Omental fat pad (tissue), 3 donors: ENCODE measurements at regions not wholly inside any gene's neighbourhood (a gene's known extent, or its start where the extent isn't known, plus 50 kb on each side); places are given as distances from the start of the nearest gene placed in this dataset.

Experiments
- ATAC-seq: fragments of 150-250 bp; one replicate; pipeline ENCODE4 v1.9.1; 2016; ENCODE audit warnings: mild to moderate bottlenecking, moderate library complexity; ENCODE audit not compliant: low FRiP score
- DNase-seq: peaks from one replicate; pipeline ENCODE4 v3.0.0-alpha.2; 2019; ENCODE audit warnings: low spot score
- TF ChIP-seq, protein P1 (sequence below), 3 donors: fragments of 450-650 bp; IDR thresholded peaks; one replicate each; pipeline ENCODE4 v1.5.1; 2016 to 2017; ENCODE audit warnings: antibody characterized with exemption in 3 of 3, mild to moderate bottlenecking in 3 of 3, moderate library complexity in 2 of 3

DNA sequence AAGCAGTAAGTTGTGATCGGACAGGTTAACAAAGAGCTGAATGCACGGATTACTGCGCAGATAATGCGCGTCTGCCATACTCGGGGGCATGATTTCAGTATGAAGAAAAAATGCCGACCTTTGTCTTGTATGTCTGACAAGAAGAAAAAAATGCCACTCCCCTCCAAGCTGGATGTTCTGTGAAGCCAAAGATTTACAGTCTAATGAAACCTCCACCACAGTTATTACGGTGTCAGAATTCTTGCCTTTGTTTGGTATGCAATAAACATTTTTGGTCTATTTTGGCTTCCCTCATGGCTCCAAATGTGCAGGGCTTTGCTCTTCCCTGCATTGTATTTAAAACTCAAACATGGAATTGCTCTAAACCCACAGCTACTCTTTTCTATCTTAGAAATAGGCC is 72.2 kb upstream of the THUMPD2 start:
- TF ChIP-seq, protein P1, sequence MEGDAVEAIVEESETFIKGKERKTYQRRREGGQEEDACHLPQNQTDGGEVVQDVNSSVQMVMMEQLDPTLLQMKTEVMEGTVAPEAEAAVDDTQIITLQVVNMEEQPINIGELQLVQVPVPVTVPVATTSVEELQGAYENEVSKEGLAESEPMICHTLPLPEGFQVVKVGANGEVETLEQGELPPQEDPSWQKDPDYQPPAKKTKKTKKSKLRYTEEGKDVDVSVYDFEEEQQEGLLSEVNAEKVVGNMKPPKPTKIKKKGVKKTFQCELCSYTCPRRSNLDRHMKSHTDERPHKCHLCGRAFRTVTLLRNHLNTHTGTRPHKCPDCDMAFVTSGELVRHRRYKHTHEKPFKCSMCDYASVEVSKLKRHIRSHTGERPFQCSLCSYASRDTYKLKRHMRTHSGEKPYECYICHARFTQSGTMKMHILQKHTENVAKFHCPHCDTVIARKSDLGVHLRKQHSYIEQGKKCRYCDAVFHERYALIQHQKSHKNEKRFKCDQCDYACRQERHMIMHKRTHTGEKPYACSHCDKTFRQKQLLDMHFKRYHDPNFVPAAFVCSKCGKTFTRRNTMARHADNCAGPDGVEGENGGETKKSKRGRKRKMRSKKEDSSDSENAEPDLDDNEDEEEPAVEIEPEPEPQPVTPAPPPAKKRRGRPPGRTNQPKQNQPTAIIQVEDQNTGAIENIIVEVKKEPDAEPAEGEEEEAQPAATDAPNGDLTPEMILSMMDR (IDR thresholded peaks at IDR 0.05), result no peak
- DNase-seq, result no peak
- no peak for ATAC-seq

DNA sequence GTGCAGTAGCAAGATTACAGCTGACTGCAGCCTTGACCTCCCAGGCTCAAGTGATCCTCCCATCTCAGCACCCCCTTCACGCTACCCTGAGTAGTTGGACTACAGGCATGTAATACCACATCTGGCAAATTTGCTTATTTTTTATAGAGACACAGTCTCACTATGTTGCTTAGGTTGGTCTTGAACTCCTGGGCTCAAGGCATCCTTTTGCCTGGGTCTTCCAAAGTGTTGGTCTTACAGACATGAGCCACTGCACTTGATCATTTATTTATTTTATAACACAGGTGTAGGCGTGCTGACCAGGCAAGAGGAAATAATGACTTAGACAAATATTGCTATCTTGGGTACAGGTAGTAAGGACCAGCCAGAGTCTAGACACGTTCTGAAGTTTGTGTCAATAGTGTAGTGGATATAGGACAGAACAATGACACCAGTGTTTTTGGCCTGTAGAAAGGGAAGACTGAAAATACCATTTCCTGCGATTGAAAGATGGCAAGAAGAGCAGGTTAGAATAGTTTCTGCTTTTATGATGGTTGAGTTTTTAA is 71.0 kb upstream of the THUMPD2 start:
- TF ChIP-seq, protein P1 (IDR thresholded peaks at IDR 0.05), result no peak
- DNase-seq, result no peak
- no peak for ATAC-seq

DNA sequence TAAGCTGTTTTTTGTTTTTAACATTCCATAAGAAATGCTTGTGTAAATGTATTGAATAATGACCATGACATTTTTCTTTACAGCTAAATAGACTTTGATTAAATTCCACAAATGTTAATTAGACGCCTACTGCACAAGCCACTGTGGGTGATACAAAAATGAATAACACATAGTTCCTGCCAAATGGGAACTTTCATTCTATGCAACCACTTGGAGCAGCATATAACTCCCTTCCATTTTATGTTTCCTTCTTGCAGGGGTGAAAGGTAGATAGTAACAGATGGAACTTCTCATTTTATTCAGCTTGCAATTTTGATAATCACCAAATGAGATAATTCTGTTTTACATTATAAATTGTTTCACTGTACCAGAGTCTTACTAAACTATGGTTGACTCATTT is 70.0 kb upstream of the THUMPD2 start:
- TF ChIP-seq, protein P1 (IDR thresholded peaks at IDR 0.05), result no peak
- ATAC-seq, result no peak
- DNase-seq, result no peak

DNA sequence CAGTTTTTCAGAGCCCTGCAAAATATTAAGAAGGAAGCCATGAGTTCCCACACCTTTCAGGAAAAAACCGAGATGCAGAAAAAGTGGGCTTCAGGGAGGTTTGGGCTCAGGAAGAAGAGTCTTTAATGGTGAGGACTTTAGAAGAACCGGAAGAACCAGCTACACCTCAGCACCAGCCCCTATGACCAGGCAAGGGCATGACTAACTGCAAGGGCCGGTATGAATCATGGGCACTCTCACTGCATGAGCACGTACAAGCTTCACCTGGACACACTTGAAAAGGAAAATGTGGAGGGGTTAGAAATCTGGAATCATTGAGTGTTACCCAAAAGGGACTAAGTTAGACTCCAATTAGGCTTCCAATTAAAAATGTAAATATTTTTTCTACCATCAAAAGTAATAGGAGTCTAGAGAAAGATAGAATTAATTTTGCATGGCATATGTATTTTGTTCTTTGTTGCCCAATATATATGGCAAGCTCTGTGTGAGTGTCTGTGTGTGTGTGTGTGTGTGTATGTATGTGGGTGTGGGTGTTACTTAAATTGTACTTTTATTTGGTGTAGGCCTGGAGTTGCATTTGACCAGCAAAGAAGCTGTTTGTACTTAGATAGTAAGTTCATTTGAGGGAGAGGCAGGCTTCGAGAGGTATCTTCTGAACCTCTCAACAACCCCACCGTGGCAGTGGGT is 66.5 kb upstream of the THUMPD2 start:
- TF ChIP-seq, protein P1 (IDR thresholded peaks at IDR 0.05), result no peak
- DNase-seq (no peak), ATAC-seq (no peak)

DNA sequence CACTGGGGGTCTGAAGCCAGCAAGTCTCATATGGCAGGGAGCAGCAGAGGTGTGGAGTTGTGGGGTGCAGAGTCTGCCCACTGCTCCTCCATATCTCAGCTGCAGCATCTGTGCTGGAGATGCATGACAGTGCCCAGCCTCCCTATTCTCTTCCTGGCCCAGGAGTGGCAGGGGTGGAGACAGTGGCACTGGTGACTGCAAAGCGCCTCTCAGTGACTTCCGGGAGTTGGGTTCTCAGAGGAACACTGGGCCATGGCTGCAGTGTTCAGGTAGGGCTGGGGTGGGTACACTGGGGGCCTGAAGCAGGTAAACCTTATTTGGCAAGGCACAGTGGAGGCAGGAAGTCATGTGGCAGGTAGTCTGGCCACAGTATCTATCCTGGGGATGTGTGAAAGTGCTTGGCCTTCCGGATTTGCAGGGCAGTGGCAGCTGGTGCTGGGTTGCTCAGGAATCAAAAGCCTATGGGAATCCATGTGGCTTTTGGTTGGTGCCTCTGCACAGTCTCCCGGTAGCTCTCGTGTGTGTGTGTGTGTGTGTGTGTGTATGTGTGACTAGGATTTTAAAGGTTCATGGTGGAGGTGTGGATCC is 60.3 kb upstream of the THUMPD2 start:
- DNase-seq (no peak), ATAC-seq (no peak)
- TF ChIP-seq, protein P1 (IDR thresholded peaks at IDR 0.05), result no peak

DNA sequence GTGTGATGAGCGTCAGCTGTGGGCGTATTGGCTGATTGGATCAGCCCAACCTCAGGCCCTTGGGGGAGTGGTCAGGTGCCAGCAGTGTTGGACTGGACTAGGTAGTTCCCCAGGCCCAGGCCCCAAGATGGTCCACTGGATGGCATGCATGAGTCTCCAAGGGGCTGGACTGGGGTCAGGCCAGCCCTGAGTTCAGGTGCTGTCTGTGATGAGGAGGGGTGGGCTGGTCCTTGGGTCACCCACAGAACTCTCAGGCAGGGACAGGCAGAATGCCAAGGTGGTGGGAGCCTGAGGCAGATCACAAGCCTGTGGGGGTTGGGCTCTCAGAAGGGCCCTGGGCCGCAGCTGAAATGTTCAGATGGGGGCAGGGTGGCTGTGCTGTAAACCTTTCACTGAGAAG is 59.5 kb upstream of the THUMPD2 start:
- no peak for ATAC-seq
- DNase-seq, result no peak
- TF ChIP-seq, protein P1 (IDR thresholded peaks at IDR 0.05), result no peak
